ENCODE measurements at regions not wholly inside any gene's neighbourhood (a gene's known extent, or its start where the extent isn't known, plus 50 kb on each side); places are given as distances from the start of the nearest gene placed in this dataset.

GRCh38 chr7:118057404-118057803 is 126.6 kb upstream of the LSM8 start:
- TF ChIP-seq CTCF (optimal IDR thresholded peaks at IDR 0.05 in 1 of 3, IDR thresholded peaks at IDR 0.05 in 1 of 3, conservative IDR thresholded peaks at IDR 0.05 in 1 of 3; ENCODE audit: extremely low read depth in 1 of 3, insufficient read depth in 2 of 3, low read length in 3 of 3), result no peak
- TF ChIP-seq EZH2 (IDR thresholded peaks at IDR 0.05; ENCODE audit: low read length), result no peak

Data from keratinocyte (primary cell).